Testis (tissue), 2 donors: ENCODE measurements at regions not wholly inside any gene's neighbourhood (a gene's known extent, or its start where the extent isn't known, plus 50 kb on each side); places are given as distances from the start of the nearest gene placed in this dataset.

Experiments
- DNase-seq: peaks from one replicate; pipeline ENCODE4 v3.0.0-alpha.2; 2019
- H3K27ac ChIP-seq, 2 donors: fragments of 200-600 bp; sonication (generic); one replicate each; pipeline ENCODE4 v1.5.1; 2019
- H3K27me3 ChIP-seq: fragments of 200-600 bp; sonication (generic); one replicate; pipeline ENCODE4 v1.5.1; 2019
- H3K36me3 ChIP-seq: fragments of 200-600 bp; sonication (generic); one replicate; pipeline ENCODE4 v1.5.1; 2017; ENCODE audit warnings: low read depth; ENCODE audit errors: missing control alignments
- H3K4me1 ChIP-seq: fragments of 200-600 bp; sonication (generic); one replicate; pipeline ENCODE4 v1.5.1; 2019
- H3K4me3 ChIP-seq, 2 donors: fragments of 200-600 bp; sonication (generic); one replicate each; pipeline ENCODE4 v1.5.1; 2017 to 2019
- H3K9me3 ChIP-seq: fragments of 200-600 bp; sonication (generic); one replicate; pipeline ENCODE4 v1.5.1; 2017
- CTCF ChIP-seq, 3 experiments: fragments of 450-650 bp in 2 of 3; fragments of 200-600 bp in 1 of 3; sonication (generic) in 1 of 3; IDR thresholded peaks; one replicate each; pipeline ENCODE4 v1.5.1; 2016 to 2019; ENCODE audit warnings: antibody characterized with exemption in 3 of 3, mild to moderate bottlenecking in 2 of 3, moderate library complexity in 1 of 3
- POLR2A ChIP-seq: fragments of 450-650 bp; IDR thresholded peaks from one replicate; pipeline ENCODE4 v1.6.1; 2017; ENCODE audit warnings: antibody characterized with exemption, mild to moderate bottlenecking, moderate library complexity
- WGBS, 2 donors: methylation state at CpG; one replicate each; pipeline ENCODE4 v1.1.5; 2018; 5-methylcytosine and 5-hydroxymethylcytosine counted together
- intact Hi-C: fragments of 100-400 bp; cut with DNase I; formaldehyde crosslinking; loops from one replicate; pipeline ENCODE4 v1.15.1; 2023; ENCODE audit warnings: low total_unique reads

- DNase-seq, result peak; percentile 39
- intact Hi-C loops, result no loop called here
- H3K9me3 ChIP-seq, result no peaks in the 10 kb centered on the region
- TF ChIP-seq POLR2A (no peak), CTCF (IDR thresholded peaks at IDR 0.05) (no peak)
- whole genome bisulfite sequencing, 2 donors, result 48 to 49% methylated on average over 4 of the region's 4 CpGs
- no peaks in the 10 kb centered on the region for H3K27me3 ChIP-seq
- H3K36me3 ChIP-seq, result no peaks in the 10 kb centered on the region
- no peak overlapping the region for H3K4me3 ChIP-seq
- peaks cover 9% of the 10 kb centered on the region for H3K4me1 ChIP-seq
- H3K27ac ChIP-seq, result peak overlapping the region in 1 of 2 donors; percentile 24
These were observed 110.3 kb upstream of the RMP24 start for GRCh38 chr18:35862119-35862640.

DNA sequence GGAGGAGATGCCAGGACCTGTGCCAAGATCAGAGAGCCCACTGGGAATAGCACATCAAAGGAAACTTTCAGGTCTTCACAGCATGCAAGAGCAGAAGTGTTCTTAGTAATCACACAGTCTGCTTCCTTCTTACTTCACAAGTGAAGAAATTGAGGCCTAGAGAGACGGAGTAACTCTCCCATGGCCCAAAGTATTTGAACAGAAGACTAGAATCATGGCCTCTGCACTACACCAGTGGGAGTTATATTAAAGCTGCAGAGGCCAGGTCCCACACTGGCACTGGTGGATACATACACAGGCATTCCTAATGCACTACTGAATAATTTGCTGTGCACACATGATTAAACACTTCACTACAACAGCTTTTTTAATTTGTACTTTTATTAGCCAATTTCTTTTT lies 107.6 kb upstream of the RMP24 start:
- H3K4me3 ChIP-seq, result no peak overlapping the region
- no peaks in the 10 kb centered on the region for H3K9me3 ChIP-seq
- H3K27me3 ChIP-seq, result no peaks in the 10 kb centered on the region
- no peak overlapping the region for H3K27ac ChIP-seq
- no peak for DNase-seq
- TF ChIP-seq CTCF (IDR thresholded peaks at IDR 0.05), result no peak
- TF ChIP-seq POLR2A, result no peak
- H3K36me3 ChIP-seq, result no peaks in the 10 kb centered on the region
- 67 to 74% methylated on average over 1 of the region's 1 CpG for WGBS, 2 donors
- intact Hi-C loops, result no loop called here
- H3K4me1 ChIP-seq, result peaks cover 9% of the 10 kb centered on the region

DNA sequence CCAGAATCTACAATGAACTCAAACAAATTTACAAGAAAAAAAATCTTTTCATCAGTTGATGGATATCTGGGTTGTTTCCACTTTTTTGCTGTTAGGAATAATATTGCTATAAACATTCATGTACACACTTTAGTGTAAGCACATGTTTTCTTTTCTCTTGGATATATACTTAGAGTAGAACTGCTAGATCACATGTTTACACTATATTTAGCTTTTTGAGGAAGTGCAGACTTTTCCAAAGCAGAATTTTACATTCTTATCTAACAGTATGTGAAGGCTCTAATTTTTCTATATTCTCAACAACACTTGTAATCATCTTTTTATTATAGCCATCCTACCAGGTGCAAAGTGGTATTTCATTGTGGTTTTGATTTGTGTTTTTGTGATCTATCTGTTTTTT lies 103.6 kb upstream of the RMP24 start:
- Histone ChIP-seq H3K4me3 (no peak overlapping the region), H3K27me3 (no peaks in the 10 kb centered on the region), H3K27ac (no peak overlapping the region), H3K36me3 (no peaks in the 10 kb centered on the region), H3K4me1 (no peaks in the 10 kb centered on the region), H3K9me3 (no peaks in the 10 kb centered on the region)
- TF ChIP-seq CTCF (IDR thresholded peaks at IDR 0.05), result no peak
- TF ChIP-seq POLR2A, result no peak
- DNase-seq, result no peak
- intact Hi-C loops, result no loop called here

DNA sequence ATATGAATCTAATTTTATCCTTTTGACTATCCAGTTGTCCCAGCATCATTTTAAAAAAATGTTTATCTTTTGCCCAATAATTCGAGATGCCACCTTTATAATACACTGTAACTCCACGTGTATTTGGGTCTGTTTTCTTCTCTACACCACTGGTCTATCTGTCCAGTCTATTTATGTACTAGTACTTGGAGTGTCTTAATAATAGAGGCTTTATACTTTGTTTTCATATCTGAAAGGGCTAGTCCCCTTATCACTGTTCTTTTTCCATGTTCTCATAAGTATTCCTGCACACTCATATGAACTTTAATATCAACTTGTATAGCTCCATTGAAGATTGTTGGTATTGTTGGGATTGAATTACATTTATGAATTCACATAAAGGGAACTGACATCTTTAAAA lies 101.1 kb upstream of the RMP24 start:
- Histone ChIP-seq H3K9me3 (no peaks in the 10 kb centered on the region), H3K4me3 (no peak overlapping the region), H3K36me3 (no peaks in the 10 kb centered on the region), H3K27me3 (no peaks in the 10 kb centered on the region), H3K4me1 (no peaks in the 10 kb centered on the region), H3K27ac (no peak overlapping the region)
- WGBS, 2 donors, result 55 to 70% methylated on average over 2 of the region's 2 CpGs
- DNase-seq, result no peak
- intact Hi-C loops, result no loop called here
- no peak for TF ChIP-seq POLR2A
- no peak for TF ChIP-seq CTCF (IDR thresholded peaks at IDR 0.05)

- no peak for DNase-seq
- intact Hi-C loops, result no loop called here
These were observed 96.9 kb upstream of the RMP24 start for GRCh38 chr18:35875566-35875965.

More at GRCh38 chr18:35875566-35875965, 96.9 kb upstream of the RMP24 start:
- 79% methylated on average over 1 of the region's 1 CpG; no CpG with 5 or more reads in 1 of the 2 donors for WGBS, 2 donors
- H3K36me3 ChIP-seq, result no peaks in the 10 kb centered on the region
- no peaks in the 10 kb centered on the region for H3K4me1 ChIP-seq
- no peaks in the 10 kb centered on the region for H3K9me3 ChIP-seq
- TF ChIP-seq CTCF (IDR thresholded peaks at IDR 0.05), result no peak
- TF ChIP-seq POLR2A, result no peak
- no peak overlapping the region for H3K4me3 ChIP-seq
- H3K27me3 ChIP-seq, result no peaks in the 10 kb centered on the region
- H3K27ac ChIP-seq, result no peak overlapping the region
